A673 (cell line): ENCODE measurements at regions not wholly inside any gene's neighbourhood (a gene's known extent, or its start where the extent isn't known, plus 50 kb on each side); places are given as distances from the start of the nearest gene placed in this dataset.

Source experiments
- BruUV-seq: library from RNA; stranded (reverse); fragments of 400-500 nt; replicated peaks from 2 replicates; lab custom pipeline; 2021; lab: Mats Ljungman, UMichigan
- CTCF ChIA-PET: fragments of 300-600 bp; sonication (Branson Sonifier 250); formaldehyde crosslinking; loops from one replicate; lab custom pipeline; 2022; ENCODE audit warnings: antibody characterized with exemption; lab: Charles Lee
- POLR2A ChIA-PET: fragments of 300-600 bp; sonication (Branson Sonifier 250); formaldehyde crosslinking; loops from one replicate; lab custom pipeline; 2022; ENCODE audit warnings: antibody characterized with exemption; ENCODE audit not compliant: low non-redundant PET; lab: Charles Lee
- DNase-seq: peaks from one replicate; pipeline ENCODE4 v3.0.0-alpha.2; 2015; ENCODE audit warnings: low spot score
- H3K27ac ChIP-seq: fragments of 200-600 bp; sonication (generic); 2 replicates; pipeline ENCODE4 v1.5.1; 2016; ENCODE audit warnings: mixed run types, low read depth, mild to moderate bottlenecking, mixed read lengths, antibody characterized with exemption, low read length; ENCODE audit not compliant: poor library complexity, severe bottlenecking
- H3K27me3 ChIP-seq: fragments of 200-600 bp; sonication (generic); replicated peaks from 2 replicates; pipeline ENCODE4 v1.6.1; 2017; ENCODE audit warnings: mixed run types, low read depth, mild to moderate bottlenecking, mixed read lengths, antibody characterized with exemption, low read length; ENCODE audit not compliant: insufficient read depth, poor library complexity
- H3K36me3 ChIP-seq: fragments of 200-600 bp; sonication (generic); 2 replicates; pipeline ENCODE4 v1.6.1; 2016; ENCODE audit warnings: mixed run types, mild to moderate bottlenecking, mixed read lengths, antibody characterized with exemption, low read length; ENCODE audit not compliant: insufficient read depth, poor library complexity, severe bottlenecking
- H3K4me1 ChIP-seq: fragments of 200-600 bp; sonication (generic); 2 replicates; pipeline ENCODE4 v1.6.1; 2017; ENCODE audit warnings: mixed run types, mild to moderate bottlenecking, mixed read lengths, antibody characterized with exemption, low read length; ENCODE audit not compliant: insufficient read depth, poor library complexity, severe bottlenecking
- H3K4me3 ChIP-seq: fragments of 200-600 bp; sonication (generic); 2 replicates; pipeline ENCODE4 v1.5.1; 2016; ENCODE audit warnings: low read depth, mixed run types, mild to moderate bottlenecking, mixed read lengths, low read length; ENCODE audit not compliant: poor library complexity, severe bottlenecking
- H3K9me3 ChIP-seq: fragments of 200-600 bp; sonication (generic); 2 replicates; pipeline ENCODE4 v1.6.1; 2016; ENCODE audit warnings: mixed run types, low read depth, mild to moderate bottlenecking, mixed read lengths, antibody characterized with exemption, low read length; ENCODE audit not compliant: poor library complexity, severe bottlenecking
- EZH2 ChIP-seq: fragments of 200-600 bp; sonication (generic); IDR thresholded peaks from 2 replicates; pipeline ENCODE4 v1.6.1; 2017; ENCODE audit warnings: borderline replicate concordance, low read depth, mild to moderate bottlenecking, mixed read lengths, antibody characterized with exemption, low read length; ENCODE audit not compliant: poor library complexity, severe bottlenecking
- intact Hi-C: fragments of 100-400 bp; cut with micrococcal nuclease; formaldehyde crosslinking; loops from one replicate; pipeline ENCODE4 v1.10.0; 2022; ENCODE audit not compliant: unreplicated experiment
- TF ChIP-seq, protein P1 (sequence below): fragments of 300-800, 200-600 bp; sonication (generic); conservative IDR thresholded peaks from 2 replicates; pipeline ENCODE4 v1.5.1; 2017; ENCODE audit warnings: low read depth, mild to moderate bottlenecking, antibody characterized with exemption, low read length, moderate library complexity, mixed read lengths

DNA sequence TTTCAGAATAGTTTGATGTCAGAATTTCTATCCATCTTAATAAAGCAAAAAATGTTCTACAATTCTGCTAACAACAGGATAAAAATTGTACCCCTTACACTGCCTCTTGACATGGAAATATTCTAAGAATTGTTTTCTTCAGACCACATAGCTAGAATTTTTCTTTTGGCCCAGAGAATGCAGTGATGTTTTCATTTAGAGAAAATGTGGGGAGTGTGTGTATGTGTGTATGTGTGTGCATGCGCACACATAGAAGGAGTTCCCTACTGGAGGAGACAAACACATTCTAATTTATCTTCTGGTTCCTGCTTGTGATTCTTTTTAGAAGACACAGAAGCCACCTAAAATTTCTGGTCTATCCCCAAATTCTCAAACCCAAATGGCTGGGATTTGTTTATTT lies 1145.7 kb downstream of the VRK1 start:
- Histone ChIP-seq H3K4me1 (no peaks in the 10 kb centered on the region), H3K27me3 (no peaks in the 10 kb centered on the region), H3K36me3 (no peaks in the 10 kb centered on the region), H3K27ac (no peak overlapping the region), H3K9me3 (no peaks in the 10 kb centered on the region), H3K4me3 (no peak overlapping the region)
- CTCF ChIA-PET = no interaction called here
- DNase-seq = no peak
- TF ChIP-seq, protein P1, sequence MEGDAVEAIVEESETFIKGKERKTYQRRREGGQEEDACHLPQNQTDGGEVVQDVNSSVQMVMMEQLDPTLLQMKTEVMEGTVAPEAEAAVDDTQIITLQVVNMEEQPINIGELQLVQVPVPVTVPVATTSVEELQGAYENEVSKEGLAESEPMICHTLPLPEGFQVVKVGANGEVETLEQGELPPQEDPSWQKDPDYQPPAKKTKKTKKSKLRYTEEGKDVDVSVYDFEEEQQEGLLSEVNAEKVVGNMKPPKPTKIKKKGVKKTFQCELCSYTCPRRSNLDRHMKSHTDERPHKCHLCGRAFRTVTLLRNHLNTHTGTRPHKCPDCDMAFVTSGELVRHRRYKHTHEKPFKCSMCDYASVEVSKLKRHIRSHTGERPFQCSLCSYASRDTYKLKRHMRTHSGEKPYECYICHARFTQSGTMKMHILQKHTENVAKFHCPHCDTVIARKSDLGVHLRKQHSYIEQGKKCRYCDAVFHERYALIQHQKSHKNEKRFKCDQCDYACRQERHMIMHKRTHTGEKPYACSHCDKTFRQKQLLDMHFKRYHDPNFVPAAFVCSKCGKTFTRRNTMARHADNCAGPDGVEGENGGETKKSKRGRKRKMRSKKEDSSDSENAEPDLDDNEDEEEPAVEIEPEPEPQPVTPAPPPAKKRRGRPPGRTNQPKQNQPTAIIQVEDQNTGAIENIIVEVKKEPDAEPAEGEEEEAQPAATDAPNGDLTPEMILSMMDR = no peak
- no peak for TF ChIP-seq EZH2
- intact Hi-C loops = no loop called here
- POLR2A ChIA-PET = no interaction called here
- no TSS peak for BruUV-seq

DNA sequence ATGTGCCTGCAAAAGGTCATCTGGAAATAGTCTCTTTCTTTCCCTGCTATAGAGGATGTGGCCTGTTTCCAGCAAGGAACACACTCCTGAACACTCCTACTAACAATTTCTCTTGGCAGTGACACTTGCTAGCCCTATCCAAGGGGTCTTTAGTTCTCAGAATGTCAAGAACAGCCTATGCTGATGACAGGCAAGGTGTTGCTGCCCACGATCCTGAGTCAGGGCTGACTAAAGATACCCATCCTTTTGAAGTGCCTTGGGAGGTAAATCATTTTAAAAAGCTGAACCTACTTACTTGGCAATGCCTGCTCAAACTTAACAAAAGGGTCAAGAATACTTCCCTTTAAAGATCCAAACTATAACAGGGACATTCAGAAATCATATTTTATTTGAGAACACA lies 1146.4 kb downstream of the VRK1 start:
- ChIA-PET CTCF (no interaction called here), POLR2A (no interaction called here)
- Histone ChIP-seq H3K9me3 (no peaks in the 10 kb centered on the region), H3K4me1 (no peaks in the 10 kb centered on the region), H3K4me3 (no peak overlapping the region), H3K27me3 (no peaks in the 10 kb centered on the region), H3K36me3 (no peaks in the 10 kb centered on the region), H3K27ac (no peak overlapping the region)
- no peak for DNase-seq
- no TSS peak for BruUV-seq
- no peak for TF ChIP-seq EZH2
- TF ChIP-seq, protein P1 = no peak
- intact Hi-C loops = no loop called here

DNA sequence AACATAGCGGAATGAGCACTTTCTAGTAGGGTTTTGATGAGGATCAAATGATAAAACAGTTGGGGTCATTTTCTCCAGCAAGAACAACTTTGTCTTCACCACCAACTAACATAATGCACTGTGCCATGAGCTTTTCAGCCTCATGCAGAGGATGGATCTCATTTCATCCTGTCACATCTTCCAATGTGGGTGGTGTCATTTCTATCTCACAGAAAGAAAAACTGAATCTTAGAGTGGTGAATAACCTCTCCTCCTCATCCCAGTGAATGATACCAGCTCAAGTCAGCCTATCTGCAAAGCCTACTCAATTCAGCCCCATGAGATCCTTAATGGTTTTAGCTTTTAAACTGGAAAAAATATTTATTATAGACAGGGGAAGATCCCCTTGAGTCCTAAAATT lies 1147.2 kb downstream of the VRK1 start:
- no peaks in the 10 kb centered on the region for H3K4me1 ChIP-seq
- POLR2A ChIA-PET = no interaction called here
- no peaks in the 10 kb centered on the region for H3K27me3 ChIP-seq
- no peak for DNase-seq
- BruUV-seq = no TSS peak
- TF ChIP-seq, protein P1 = no peak
- TF ChIP-seq EZH2 = no peak
- no peak overlapping the region for H3K4me3 ChIP-seq
- H3K27ac ChIP-seq = no peak overlapping the region
- H3K36me3 ChIP-seq = no peaks in the 10 kb centered on the region
- H3K9me3 ChIP-seq = no peaks in the 10 kb centered on the region
- intact Hi-C loops = no loop called here
- CTCF ChIA-PET = no interaction called here

DNA sequence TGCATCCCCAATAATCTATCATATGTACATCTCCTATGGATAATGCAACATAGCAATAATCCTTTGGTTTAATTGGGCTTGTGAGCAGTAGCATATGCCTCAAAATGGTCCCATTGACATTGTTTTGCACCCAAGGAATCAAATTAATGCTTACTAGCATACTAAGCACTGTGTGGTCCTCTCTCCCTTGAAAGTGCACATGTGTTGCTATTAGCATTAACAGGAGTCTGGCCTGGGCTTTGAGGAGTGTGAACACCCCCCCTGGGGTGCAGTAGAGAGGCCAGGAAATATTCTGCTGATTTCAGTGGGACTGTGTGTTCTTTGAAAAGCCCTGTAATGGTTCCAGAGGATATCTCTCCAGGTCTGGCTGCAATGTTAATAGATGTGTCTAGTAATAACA lies 1148.4 kb downstream of the VRK1 start:
- DNase-seq = no peak
- no peaks in the 10 kb centered on the region for H3K27me3 ChIP-seq
- TF ChIP-seq, protein P1 = no peak
- no peak for TF ChIP-seq EZH2
- H3K9me3 ChIP-seq = no peaks in the 10 kb centered on the region
- H3K36me3 ChIP-seq = no peaks in the 10 kb centered on the region
- intact Hi-C loops = no loop called here
- no peaks in the 10 kb centered on the region for H3K4me1 ChIP-seq
- no peak overlapping the region for H3K4me3 ChIP-seq
- no TSS peak for BruUV-seq
- ChIA-PET POLR2A (no interaction called here), CTCF (no interaction called here)
- H3K27ac ChIP-seq = no peak overlapping the region
